ENCODE measurements at regions not wholly inside any gene's neighbourhood (a gene's known extent, or its start where the extent isn't known, plus 50 kb on each side); places are given as distances from the start of the nearest gene placed in this dataset.

- TF ChIP-seq POLR2A (IDR thresholded peaks at IDR 0.05; ENCODE audit: low read length), result no peak
- TF ChIP-seq JUN (IDR thresholded peaks at IDR 0.05), result no peak
- TF ChIP-seq MYC (IDR thresholded peaks at IDR 0.05; ENCODE audit: borderline replicate concordance, low read length), result no peak
- no peak for TF ChIP-seq CTCF (IDR thresholded peaks at IDR 0.05)
- no peak for TF ChIP-seq E2F6 (IDR thresholded peaks at IDR 0.05; ENCODE audit: borderline replicate concordance, low read depth)
- TF ChIP-seq BHLHE40 (IDR thresholded peaks at IDR 0.05; ENCODE audit: low read depth, low read length), result no peak
- no peak for TF ChIP-seq RAD21 (conservative IDR thresholded peaks at IDR 0.05 in 1 of 2, IDR thresholded peaks at IDR 0.05 in 1 of 2)
- TF ChIP-seq RFX5 (IDR thresholded peaks at IDR 0.05), result no peak
Observed at GRCh38 chr1:24987424-24987823, 57.3 kb upstream of the RUNX3 start.

Data from A549 (cell line).